ENCODE measurements at regions not wholly inside any gene's neighbourhood (a gene's known extent, or its start where the extent isn't known, plus 50 kb on each side); places are given as distances from the start of the nearest gene placed in this dataset.

DNA sequence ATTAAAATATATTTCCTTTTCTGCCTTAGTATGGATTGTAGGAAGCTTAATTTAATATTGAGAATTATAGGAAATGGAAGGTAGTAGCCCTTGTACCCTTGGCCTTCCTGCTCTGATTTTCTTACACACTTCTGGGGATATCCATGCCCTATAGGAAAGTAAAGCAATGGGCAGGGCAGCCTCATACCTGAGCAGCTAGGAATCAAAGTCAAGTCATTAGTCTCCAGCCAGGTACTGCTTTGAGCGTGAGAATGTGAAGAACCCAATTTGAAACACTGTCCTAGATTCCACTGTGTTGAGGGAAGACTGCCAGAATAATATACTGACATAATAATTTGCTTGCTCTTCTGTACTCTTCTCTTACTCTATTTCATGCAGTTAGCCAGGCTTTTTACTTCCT lies 51.0 kb upstream of the L3MBTL3 start:
- DNase-seq (ENCODE audit: low read depth in 2 of 2, low spot score in 1 of 2) = no peak

DNA sequence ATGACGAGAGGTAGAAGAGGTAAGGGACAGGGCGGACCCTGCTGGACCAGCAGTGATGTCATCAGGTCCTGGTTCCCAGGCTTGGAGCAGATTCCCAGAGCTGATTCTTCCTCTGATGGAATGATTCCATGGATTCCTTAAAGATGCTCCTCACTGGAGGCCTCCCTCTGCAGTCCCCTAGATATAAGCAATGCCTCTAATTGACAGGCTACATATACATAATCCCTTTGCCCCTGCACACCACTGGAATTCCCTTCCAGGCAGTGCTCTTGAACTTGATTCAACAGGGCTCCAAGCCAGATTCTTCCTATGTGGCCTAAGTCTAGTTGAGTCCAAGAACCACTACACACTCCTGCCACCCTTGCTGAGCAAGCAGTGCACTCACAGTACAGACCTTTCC lies 52.3 kb upstream of the L3MBTL3 start:
- DNase-seq (ENCODE audit: low read depth in 2 of 2, low spot score in 1 of 2) = no peak

DNA sequence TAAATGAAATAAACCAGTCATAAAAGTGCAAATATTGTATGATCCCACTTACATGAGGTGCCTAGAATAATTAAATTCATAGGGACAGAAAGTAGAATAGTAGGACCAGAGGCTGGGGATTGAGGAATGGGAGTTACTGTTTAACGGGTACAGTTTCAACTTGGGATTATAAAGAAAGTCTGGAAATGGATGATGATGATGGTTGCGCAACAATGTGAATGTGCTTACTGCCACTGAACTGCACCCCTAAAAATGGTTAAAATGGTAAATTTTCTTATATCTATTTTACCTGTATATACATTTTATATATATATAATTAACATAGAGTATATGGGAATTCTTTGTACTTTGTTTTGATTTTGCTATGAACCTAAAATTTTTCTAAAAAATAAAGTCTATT lies 53.3 kb upstream of the L3MBTL3 start:
- no peak for DNase-seq (ENCODE audit: low read depth in 2 of 2, low spot score in 1 of 2)

DNA sequence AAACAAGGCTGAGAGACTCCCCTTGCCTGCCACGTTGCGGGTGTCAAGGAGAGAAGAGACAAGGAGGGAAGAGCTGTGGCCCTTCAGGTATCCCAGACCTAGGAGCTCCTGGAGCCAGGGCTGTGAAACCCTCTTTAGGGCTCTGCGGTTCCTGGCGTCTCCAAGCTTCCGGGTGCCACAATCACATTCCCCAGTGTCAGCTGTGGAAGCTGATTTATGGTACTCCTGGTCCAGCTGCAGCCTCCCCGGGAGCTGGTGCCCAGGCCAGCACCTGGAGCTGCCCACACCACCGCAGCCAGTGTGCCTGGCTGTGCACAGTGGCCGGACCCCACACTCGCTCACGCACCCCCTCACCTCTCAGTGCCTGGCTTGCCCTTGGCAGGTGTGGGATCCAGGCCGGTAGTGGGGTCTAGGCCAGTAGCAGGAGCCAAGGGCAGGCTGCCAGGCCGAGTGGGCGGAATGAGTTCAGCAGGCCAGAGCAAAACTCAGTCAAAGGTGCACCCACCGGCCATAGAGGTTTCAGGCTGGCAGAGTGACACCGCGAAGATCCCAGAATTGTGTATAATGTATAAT lies 58.9 kb upstream of the L3MBTL3 start:
- DNase-seq (ENCODE audit: low read depth in 2 of 2, low spot score in 1 of 2) = no peak

DNA sequence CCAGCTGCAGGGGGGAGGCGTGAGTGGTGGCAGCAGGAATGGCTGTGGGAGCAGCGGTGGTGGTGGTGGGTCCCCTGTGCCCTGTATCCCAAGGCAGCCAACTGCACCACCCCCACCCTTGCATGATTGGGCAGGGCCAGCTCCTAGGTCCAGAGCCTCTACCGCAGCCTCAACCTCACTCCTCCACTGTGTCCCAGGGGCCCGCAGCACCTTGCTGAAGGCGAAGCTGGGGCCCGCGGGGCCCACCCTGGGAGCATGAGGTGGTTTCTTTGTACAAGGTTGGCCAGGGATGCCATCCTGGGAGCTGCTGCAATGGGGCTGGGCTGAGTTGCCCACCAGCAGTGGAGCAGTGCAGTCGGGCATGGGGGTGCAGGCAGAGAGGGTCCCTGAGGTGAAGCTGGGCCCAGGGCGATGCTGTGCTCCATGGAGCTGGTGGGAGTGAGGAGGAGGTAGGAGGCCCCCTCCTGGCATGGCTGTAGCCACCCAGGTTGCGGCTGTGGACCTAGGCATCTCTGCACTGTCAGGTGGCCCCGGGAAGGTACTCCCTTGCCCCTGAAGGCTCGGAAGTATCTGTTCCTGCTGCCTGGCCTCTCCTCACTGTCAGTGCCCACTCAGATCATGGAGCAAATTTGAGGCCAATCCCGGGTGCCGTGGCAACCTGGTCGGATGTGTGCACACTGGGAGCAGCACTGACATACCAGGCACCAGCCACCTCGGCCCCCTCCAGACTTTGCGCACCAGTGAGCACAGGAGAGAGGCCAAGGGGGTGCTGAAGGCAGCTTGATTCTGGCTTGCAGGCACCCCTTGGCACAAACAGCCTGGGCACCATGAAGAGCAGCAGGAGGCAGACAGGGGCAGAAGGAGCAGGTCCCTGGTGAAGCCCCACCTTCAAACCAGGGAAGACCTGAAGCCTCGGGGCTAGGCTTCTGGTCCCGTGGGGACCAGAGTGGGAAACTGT lies 60.2 kb upstream of the L3MBTL3 start:
- DNase-seq (ENCODE audit: low read depth in 2 of 2, low spot score in 1 of 2) = no peak

DNA sequence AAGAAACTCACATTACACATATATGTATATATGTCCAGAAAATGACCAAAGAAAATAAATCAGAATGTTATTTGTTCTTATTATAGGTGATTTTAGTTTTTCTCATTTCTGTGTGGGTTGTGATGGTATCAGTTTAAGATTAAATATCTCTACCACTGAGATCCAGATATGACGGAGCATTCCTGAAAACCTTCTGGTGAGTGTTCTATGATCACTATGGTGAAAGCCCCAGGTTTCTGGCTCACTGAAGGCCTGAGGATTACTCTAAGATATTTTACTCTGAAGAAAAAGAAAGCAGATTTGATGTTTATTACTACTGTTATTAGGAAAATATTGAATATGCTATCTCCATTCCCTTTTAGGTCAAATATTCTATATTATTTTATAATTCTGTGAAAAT lies 62.8 kb upstream of the L3MBTL3 start:
- DNase-seq (ENCODE audit: low read depth in 2 of 2, low spot score in 1 of 2) = no peak

DNA sequence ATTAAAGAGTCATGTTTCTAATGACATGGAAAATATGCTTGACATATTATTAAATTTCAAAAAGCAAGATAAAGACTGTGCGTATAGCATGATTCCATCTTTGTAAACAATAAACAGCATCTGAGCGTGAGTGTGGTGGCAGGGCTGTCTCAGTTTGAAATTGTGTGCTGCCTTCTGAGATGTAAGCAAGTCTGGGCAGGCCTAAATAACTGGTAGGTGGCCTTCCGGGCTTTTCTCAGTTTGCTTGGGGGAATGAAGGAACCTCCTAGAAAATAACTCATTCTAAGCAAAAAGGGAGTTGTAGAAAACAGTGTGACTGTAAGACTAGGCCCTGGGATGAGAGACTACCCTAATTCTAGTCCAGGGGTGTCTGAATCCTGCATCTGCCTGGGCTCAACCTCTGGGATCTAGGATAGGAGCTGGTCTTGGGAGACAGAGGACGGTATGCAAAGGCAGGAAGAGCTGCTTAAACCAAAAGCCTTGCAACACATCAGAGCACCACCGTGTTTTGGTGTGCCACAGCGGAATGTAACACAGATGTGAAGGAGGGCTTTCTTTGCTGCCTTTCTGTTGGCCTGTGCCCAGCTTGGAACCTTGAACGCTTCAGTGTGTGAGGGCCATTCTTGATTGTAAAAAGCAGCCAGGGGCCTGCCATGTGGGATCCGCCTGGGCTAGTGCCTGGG lies 63.5 kb upstream of the L3MBTL3 start:
- no peak for DNase-seq (ENCODE audit: low read depth in 2 of 2, low spot score in 1 of 2)

DNA sequence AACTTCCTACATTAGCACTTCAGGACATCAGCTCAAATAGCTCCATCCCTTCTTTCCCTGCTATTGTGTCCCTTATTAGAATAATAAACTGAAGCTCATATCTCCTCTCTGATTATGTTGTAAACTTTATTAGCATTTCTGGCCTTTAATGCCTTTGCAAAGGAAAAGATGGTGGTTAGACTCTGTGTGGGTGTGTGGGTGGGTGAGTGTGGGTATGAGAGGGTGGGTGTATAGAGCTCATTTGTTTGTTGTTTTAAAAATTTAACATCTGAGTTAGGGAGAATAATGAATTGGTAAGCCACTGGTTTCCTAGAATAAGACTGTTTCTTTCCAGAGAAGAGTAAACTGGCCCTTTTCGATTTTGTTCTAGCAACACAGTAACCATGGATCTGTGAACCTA lies 70.6 kb upstream of the L3MBTL3 start:
- no peak for DNase-seq (ENCODE audit: low read depth in 2 of 2, low spot score in 1 of 2)

DNA sequence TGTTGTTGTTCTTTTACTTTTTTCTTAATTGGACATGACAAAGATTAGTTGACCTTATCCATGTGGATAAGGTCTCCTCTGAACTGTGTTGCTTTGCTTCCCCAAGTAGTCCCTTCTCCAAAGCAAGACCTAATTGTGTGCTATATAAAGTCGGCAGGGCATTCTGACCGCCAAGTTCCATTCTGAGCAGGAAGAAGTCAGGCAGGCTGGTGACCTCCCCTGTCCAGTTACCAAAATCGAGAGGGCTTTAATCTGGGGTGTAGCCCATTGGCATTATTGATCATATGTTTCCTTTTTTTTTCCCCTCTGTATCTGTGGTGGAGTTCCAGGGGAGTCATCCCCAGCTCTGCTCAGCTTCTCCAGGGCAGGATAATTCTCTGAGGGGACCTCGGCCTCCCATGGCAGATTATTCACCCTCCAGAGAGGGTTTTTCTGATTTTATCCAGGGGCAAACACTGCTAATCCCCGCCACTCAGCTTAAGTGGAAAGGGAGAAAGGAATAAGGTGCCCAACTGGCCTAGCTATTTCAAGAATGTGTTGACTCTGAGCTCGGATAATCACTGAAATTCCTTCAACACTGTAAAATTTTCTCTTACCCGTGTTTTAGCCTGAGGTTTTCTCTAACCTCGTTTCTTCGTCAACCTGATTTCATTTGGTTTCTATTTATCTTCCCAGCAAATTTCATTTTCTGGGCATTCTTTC lies 71.8 kb upstream of the L3MBTL3 start:
- no peak for DNase-seq (ENCODE audit: low read depth in 2 of 2, low spot score in 1 of 2)

DNA sequence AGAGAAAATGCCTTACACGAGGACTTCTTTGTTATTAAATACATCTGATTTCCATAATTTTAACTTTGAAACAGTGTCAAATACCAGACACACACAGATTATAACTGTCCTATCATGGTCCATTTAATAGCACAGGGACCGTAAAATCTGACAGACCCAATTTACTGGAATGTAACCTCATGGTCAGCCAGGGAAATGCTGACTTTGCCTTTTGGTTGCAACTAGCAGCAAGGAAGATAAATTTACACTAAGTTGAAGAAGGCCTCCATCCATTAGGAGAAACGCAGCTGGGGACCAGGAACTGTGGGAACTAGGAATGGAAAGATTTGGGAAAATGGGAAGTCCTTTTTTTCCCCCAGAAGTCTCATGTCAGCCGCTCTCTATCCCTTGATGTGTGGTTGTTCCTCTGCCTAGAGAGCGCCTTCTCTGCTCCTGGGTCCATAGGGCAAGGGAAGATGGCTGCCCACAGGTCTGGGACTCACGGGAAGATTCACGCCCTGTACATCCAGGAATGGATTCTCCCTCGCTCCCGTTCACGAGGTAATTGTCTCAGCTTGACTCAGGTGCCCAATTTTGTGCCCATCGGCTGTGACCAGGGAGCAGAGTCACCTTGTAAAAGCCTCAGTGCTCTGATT lies 74.6 kb upstream of the L3MBTL3 start:
- no peak for DNase-seq (ENCODE audit: low read depth in 2 of 2, low spot score in 1 of 2)

DNA sequence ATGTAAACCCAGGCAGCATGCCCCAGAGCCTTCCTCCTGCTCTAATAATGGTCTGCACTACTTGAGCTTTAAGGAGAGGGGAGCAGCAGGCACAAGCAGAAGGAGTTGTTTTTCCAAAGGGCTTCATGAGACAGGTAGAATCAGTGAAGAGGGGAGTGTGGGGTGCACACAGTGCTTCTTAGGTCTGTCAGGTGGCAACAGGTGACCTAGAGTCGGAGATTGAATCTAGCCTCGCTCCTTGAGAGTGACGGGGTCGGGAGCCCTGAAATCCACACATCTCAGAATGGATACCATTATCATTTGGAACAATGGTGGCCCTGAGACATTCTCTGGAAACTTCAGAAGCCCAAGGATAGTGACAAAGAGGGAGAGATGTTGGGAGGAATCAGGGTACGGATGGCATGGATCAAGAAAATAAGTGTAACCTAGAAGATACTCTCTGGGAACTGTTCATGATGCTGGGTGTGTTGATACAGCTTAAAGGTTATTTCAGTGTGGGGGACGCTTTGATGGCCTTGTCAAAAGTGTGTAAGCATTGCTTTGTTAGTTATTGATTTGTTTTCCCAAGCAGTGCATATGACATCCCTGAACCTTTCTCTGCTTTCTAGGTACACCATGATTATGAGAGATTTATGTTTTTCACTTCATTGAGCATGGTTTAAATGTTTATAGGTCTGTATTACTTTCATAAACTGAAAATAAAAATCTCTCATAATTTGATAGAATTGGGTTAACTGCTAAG lies 77.8 kb upstream of the L3MBTL3 start:
- DNase-seq (ENCODE audit: low read depth in 2 of 2, low spot score in 1 of 2) = no peak

DNA sequence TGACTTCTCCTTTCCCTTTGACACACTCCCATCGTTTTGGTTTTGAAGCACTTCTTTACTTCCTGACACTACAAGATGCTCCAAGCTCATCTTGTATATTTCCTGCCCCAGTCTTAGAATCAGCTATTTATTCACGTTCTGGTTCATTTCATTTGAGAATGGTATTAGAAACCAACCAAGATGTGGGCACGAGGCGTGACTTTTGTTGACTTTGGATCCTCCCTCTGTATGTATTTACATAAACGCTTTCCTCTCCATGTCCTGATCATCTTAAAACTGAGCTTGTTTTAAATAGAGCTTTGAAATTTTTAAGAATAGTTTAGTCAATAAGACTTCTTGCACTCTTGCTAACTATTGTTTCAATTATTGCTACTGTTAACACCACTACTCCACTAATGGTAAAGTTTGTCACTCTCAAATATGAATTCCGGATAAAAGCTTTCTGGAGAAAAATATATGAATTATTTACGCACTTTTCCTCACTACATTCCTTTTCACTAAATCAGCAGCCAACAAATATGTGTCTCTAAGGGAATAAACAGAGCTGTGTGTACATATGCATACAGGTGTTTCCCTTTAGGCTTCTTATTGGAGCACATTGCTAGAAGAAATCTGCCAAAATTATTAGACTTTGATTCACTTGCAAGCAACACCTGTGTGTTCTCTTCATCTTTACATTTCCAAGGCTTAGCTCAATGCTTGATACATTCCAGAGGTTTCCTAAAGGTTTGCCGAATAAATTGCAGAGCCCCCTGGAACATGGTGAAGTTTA lies 77.3 kb upstream of the TMEM244 start:
- no peak for DNase-seq (ENCODE audit: low read depth in 2 of 2, low spot score in 1 of 2)

DNA sequence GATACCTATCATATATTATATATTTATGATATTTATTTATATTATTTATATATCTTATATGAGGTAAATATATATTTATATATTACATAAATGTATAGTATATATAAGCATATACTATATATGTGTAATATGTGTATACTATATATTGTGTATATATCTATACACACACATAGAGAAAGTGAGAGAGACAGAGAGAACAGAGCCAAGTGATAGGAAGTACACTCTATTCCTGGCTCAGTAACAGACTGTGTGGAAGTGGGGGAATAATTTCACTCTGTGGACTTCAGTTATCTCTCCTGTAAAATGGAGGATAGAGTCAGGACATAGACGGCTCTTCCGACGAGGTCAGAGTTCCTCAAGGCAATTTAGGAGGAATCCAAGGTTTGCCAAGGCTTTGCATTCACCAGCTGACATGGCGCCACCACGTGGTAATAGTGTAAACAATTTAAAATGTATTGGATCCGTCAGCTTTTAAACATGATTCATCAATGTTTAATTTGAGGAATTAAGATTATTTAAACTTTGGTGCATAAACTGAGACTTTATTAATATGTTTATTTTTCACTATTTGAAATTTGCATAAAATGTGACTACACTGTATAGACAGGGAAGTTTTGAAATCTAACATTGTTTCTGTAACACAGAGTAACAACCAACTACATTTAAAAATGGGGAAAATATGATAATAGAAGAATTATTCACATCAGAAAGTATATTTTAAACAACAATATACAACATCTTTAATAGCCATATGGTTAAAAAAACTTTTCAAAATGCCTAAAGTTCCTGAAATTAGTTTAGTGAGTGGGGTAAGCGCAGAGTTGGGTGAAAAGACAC lies 75.4 kb upstream of the TMEM244 start:
- peak; percentile 5 to 11 for DNase-seq (ENCODE audit: low read depth in 2 of 2, low spot score in 1 of 2)

DNA sequence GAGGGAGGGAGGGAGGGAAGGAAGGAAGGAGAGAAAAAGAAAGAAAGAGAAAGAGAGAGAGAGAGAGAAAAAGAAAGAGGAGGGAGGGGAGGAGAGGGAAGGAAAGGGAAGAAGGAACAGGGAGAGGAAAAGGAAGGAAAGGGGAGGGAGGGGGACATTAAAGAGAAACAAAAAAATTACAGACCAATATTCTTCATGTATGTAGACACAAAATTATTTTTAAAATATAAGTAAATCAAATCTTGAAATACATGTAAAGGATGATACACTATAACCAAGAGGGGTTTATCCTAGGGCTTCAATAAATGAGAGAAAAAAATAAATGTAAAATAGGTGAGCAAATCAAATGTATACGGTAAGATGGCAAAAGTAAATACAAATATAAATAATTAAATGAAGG lies 71.2 kb upstream of the TMEM244 start:
- no peak for DNase-seq (ENCODE audit: low read depth in 2 of 2, low spot score in 1 of 2)

DNA sequence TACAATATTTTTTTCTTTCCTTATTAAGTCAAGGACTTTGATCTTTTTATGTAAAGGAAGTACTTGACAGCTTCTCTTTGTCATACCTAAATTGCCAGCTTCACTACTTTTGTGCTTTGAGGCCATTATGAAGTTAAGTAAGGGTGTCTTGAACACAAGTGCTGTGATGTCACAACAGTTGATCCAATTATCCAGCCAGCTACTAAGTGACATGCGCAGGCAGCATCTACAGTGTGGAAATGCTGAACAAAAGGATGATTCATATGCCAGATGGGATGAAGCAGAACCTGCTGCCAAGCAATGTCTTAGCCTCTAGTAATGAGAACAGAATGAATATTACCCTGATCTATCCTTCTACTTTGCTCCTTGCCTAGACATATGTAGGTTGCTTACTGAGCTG lies 68.3 kb upstream of the TMEM244 start:
- no peak for DNase-seq (ENCODE audit: low read depth in 2 of 2, low spot score in 1 of 2)

DNA sequence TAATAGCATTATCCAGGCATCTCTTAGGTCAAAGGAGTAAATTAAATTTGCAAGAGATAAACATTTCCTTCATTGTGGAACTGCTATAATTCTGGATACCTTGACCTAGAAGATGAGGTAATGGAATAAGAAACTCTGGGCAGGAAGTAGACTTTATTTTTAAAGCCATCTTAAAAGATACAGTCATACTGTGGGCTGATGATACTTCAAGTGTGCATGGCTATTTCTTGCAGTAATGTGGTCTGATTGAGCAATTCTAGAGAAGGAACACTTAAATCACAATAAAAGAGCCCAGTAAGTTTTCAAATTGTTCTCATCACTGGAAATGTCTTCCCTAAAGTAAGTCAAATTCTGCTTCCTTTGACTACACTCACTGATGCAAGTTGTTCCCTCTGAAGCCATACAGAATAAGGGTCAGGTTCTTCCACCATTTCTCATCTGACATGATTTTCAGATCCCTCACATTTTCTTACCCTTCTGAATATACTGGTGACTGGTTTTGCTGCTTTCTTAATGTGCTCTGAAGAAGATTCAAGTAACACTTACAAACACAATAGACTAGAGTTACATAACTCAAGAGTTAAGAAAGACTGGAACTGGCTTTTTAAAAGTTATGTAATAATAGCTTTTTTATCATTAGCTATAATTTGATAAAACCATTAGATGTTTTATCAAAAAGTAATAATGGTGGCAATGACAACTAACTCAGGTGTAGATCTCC lies 62.6 kb upstream of the TMEM244 start:
- DNase-seq (ENCODE audit: low read depth in 2 of 2, low spot score in 1 of 2) = no peak

DNA sequence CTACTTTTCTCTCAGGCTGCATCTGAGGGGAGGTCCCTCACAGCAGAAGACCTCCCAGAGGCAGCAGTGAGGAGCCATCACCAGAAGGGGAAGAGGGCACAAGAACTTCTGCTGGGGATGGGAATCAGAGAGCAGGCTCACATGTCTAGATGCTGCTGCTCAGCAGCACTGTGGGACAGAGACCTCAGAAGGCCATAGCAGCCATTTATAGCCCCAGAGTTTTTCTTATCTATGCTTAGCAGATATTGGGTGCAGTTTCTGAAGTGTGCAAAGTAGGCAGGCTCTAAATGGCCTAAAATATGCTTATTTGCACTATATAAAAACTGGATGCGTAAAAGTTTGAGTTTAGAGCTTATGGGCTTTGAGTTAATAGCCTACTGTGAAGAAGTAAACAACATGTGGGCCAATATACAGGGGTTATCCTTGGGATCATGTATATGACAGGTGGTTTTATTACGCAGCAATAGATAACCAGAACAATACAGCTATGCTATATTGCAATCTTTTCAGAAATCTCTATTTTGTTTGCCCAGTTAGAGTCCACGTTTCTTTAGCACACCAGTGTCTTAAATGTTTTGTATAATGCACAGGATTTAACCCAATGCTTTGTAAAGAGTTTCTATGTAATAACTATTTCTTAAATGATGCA lies 60.2 kb upstream of the TMEM244 start:
- DNase-seq (ENCODE audit: low read depth in 2 of 2, low spot score in 1 of 2) = no peak

Data from stimulated activated CD8-positive, alpha-beta memory T cell treated with anti-CD3 and anti-CD28 coated beads, Interleukin-4, amount 100 ng/mL, for 1 hour (primary cell).